GM18873 (cell line): ENCODE measurements at regions not wholly inside any gene's neighbourhood (a gene's known extent, or its start where the extent isn't known, plus 50 kb on each side); places are given as distances from the start of the nearest gene placed in this dataset.

Source experiments
- ATAC-seq: cut with Tn5 transposase; IDR thresholded peaks from one replicate; pipeline ENCODE4 v1.9.1; 2021; ENCODE audit warnings: mild to moderate bottlenecking, moderate library complexity, moderate number of reproducible peaks; ENCODE audit not compliant: unreplicated experiment, low FRiP score

GRCh38 chr13:79096099-79096498 lies 310.0 kb downstream of the RBM26 start:
- no peak for ATAC-seq

- no peak for ATAC-seq
Observed at GRCh38 chr13:79090552-79091124, 315.4 kb downstream of the RBM26 start.

- no peak for ATAC-seq
Observed at GRCh38 chr13:79084802-79085424, 321.1 kb downstream of the RBM26 start.

- ATAC-seq = no peak
Observed at GRCh38 chr13:79081942-79082341, 324.1 kb downstream of the RBM26 start.

- no peak for ATAC-seq
Observed at GRCh38 chr13:79079351-79079839, 326.7 kb downstream of the RBM26 start.

- ATAC-seq = no peak
Observed at GRCh38 chr13:79075703-79076102, 330.4 kb downstream of the RBM26 start.

GRCh38 chr13:79070343-79070974 lies 335.6 kb downstream of the RBM26 start:
- ATAC-seq = peak; percentile 68

- ATAC-seq = no peak
Observed at GRCh38 chr13:79062291-79062690, 343.8 kb downstream of the RBM26 start.

GRCh38 chr13:79060216-79060615 lies 345.8 kb downstream of the RBM26 start:
- no peak for ATAC-seq

GRCh38 chr13:79056706-79057105 lies 349.3 kb downstream of the RBM26 start:
- ATAC-seq = no peak

- no peak for ATAC-seq
Observed at GRCh38 chr13:79051472-79051871, 354.6 kb downstream of the RBM26 start.

- no peak for ATAC-seq
Observed at GRCh38 chr13:79044415-79044814, 361.6 kb downstream of the RBM26 start.

- ATAC-seq = no peak
Observed at GRCh38 chr13:79043208-79043607, 362.8 kb downstream of the RBM26 start.

- ATAC-seq = no peak
Observed at GRCh38 chr13:79037197-79037596, 368.9 kb downstream of the RBM26 start.

GRCh38 chr13:79034341-79034740 lies 371.7 kb downstream of the RBM26 start:
- ATAC-seq = no peak

GRCh38 chr13:79030513-79030912 lies 371.6 kb upstream of the OBI1 start:
- ATAC-seq = no peak

- ATAC-seq = no peak
Observed at GRCh38 chr13:79018166-79018565, 359.2 kb upstream of the OBI1 start.

GRCh38 chr13:79011179-79011578 lies 352.2 kb upstream of the OBI1 start:
- ATAC-seq = no peak

GRCh38 chr13:79003989-79004898 lies 345.3 kb upstream of the OBI1 start:
- no peak for ATAC-seq

- ATAC-seq = no peak
Observed at GRCh38 chr13:78999494-78999893, 340.5 kb upstream of the OBI1 start.
